ENCODE measurements at regions not wholly inside any gene's neighbourhood (a gene's known extent, or its start where the extent isn't known, plus 50 kb on each side); places are given as distances from the start of the nearest gene placed in this dataset.

- Histone ChIP-seq H4K91ac (replicated peaks; ENCODE audit: insufficient read length, low read length) (no peak overlapping the region), H3K79me1 (ENCODE audit: low read depth, low read length) (no peaks in the 10 kb centered on the region), H3K4me3 (ENCODE audit: extremely low read depth in 1 of 4, insufficient read depth in 2 of 4, low read depth in 3 of 4, low read length in 4 of 4) (no peak overlapping the region), H4K8ac (ENCODE audit: extremely low read depth, insufficient read depth, low read length) (no peak overlapping the region), H2BK120ac (replicated peaks; ENCODE audit: low read depth, low read length) (no peak overlapping the region), H2BK15ac (ENCODE audit: low read length) (no peak overlapping the region), H3K4me1 (replicated peaks in 1 of 4; ENCODE audit: control insufficient read depth in 3 of 4, insufficient read depth in 4 of 4, low read length in 3 of 4) (no peaks in the 10 kb centered on the region), H3K4me2 (ENCODE audit: insufficient read depth in 1 of 2, low read depth in 2 of 2, low read length in 2 of 2) (no peak overlapping the region), H3K23me2 (ENCODE audit: low read depth, low read length) (no peaks in the 10 kb centered on the region; the same call in 1 of the 2 replicates), H3K14ac (ENCODE audit: insufficient read length) (no peak overlapping the region), H3K27me3 (replicated peaks in 1 of 4; ENCODE audit: control insufficient read depth in 3 of 4, extremely low read depth in 1 of 4, insufficient read depth in 3 of 4, low read length in 3 of 4) (no peaks in the 10 kb centered on the region), H3K56ac (replicated peaks; ENCODE audit: insufficient read length, low read depth, low read length) (no peak overlapping the region), H2BK5ac (ENCODE audit: low read depth, low read length) (no peak overlapping the region), H4K5ac (ENCODE audit: insufficient read length, low read depth, low read length) (no peak overlapping the region), H3K9me3 (ENCODE audit: insufficient read depth in 2 of 2, low read depth in 1 of 2, low read length in 1 of 2) (no peaks in the 10 kb centered on the region), H3K36me3 (ENCODE audit: control insufficient read depth in 2 of 4, insufficient read depth in 4 of 4, low read length in 3 of 4) (no peaks in the 10 kb centered on the region; a peak in 1 of 8 replicates), H3K79me2 (ENCODE audit: control insufficient read depth in 1 of 2, insufficient read depth in 2 of 2, low read length in 2 of 2) (no peaks in the 10 kb centered on the region), H2AK5ac (ENCODE audit: low read depth, low read length) (no peak overlapping the region), H2BK12ac (ENCODE audit: low read depth, low read length) (no peak overlapping the region), H3K4ac (replicated peaks; ENCODE audit: insufficient read length, low read depth, low read length) (no peak overlapping the region), H3K23ac (ENCODE audit: insufficient read length) (no peak overlapping the region), H2AFZ (ENCODE audit: low read length) (no peak overlapping the region), H3K27ac (ENCODE audit: low read depth, low read length) (no peak overlapping the region), H2BK20ac (ENCODE audit: low read length) (no peak overlapping the region), H4K20me1 (replicated peaks in 1 of 2; ENCODE audit: control insufficient read depth in 1 of 2, insufficient read depth in 2 of 2, low read length in 2 of 2) (no peaks in the 10 kb centered on the region), H3K18ac (ENCODE audit: extremely low read depth, low read length) (no peak overlapping the region), H3K9ac (replicated peaks in 1 of 4; ENCODE audit: extremely low read depth in 1 of 4, low read depth in 3 of 4, low read length in 3 of 4) (no peak overlapping the region; a peak in 1 of 7 replicates)
- DNase-seq (ENCODE audit: low read depth in 1 of 2, low spot score in 2 of 2), result no peak
- CTCF ChIA-PET (ENCODE audit: partially characterized antibody), result interaction anchor here (0.6 to 2.4 kb wide), 5 partner anchors 10 to 629 kb away, joined by 3 to 11 read pairs (median 3); no protein-coding TSS in a partner anchor
- 68% methylated on average over 5 of the region's 5 CpGs; no CpG with 5 or more reads in 1 of the 2 experiments for WGBS, 2 experiments (ENCODE audit: extremely low coverage in 1 of 2, insufficient coverage in 1 of 2, insufficient read length in 1 of 2, insufficient replicate concordance in 2 of 2, low coverage in 1 of 2, low lambda C conversion rate in 2 of 2, missing lambda C conversion rate in 1 of 2)
- POLR2A ChIA-PET (ENCODE audit: partially characterized antibody), result no interaction called here
- no peak for FAIRE-seq
- no peak for TF ChIP-seq RFX5 (IDR thresholded peaks at IDR 0.05; ENCODE audit: borderline replicate concordance, low read depth, low read length)
- no peak for TF ChIP-seq NANOG (IDR thresholded peaks at IDR 0.05; ENCODE audit: insufficient read depth, low read depth, low read length, poor library complexity, severe bottlenecking)
- TF ChIP-seq POLR2AphosphoS5 (IDR thresholded peaks at IDR 0.05; ENCODE audit: low read depth, low read length), result no peak
- no peak for TF ChIP-seq KDM4A (IDR thresholded peaks at IDR 0.05; ENCODE audit: low read depth, low read length, severe bottlenecking)
- TF ChIP-seq TBP (IDR thresholded peaks at IDR 0.05; ENCODE audit: low read depth, low read length), result no peak
- no peak for TF ChIP-seq SP2 (IDR thresholded peaks at IDR 0.05; ENCODE audit: low read length)
- TF ChIP-seq, protein P1, sequence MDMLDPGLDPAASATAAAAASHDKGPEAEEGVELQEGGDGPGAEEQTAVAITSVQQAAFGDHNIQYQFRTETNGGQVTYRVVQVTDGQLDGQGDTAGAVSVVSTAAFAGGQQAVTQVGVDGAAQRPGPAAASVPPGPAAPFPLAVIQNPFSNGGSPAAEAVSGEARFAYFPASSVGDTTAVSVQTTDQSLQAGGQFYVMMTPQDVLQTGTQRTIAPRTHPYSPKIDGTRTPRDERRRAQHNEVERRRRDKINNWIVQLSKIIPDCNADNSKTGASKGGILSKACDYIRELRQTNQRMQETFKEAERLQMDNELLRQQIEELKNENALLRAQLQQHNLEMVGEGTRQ (IDR thresholded peaks at IDR 0.05; ENCODE audit: low read length), result no peak
- no peak for TF ChIP-seq SUZ12 (IDR thresholded peaks at IDR 0.05; ENCODE audit: low read length)
- TF ChIP-seq CEBPB (IDR thresholded peaks at IDR 0.05; ENCODE audit: low read depth, low read length), result no peak
- no peak for TF ChIP-seq RBBP5 (IDR thresholded peaks at IDR 0.05; ENCODE audit: borderline replicate concordance, low read depth, low read length)
- TF ChIP-seq PHF8 (conservative IDR thresholded peaks at IDR 0.05; ENCODE audit: low read depth, low read length), result no peak
- no peak for TF ChIP-seq ATF3 (IDR thresholded peaks at IDR 0.05; ENCODE audit: insufficient read depth, low read depth, low read length)
- no peak for TF ChIP-seq CREB1 (IDR thresholded peaks at IDR 0.05)
Observed at GRCh38 chr13:30125422-30126073, 181.8 kb downstream of the KATNAL1 start.
